Right atrium auricular region (tissue), 2 donors: ENCODE measurements at regions not wholly inside any gene's neighbourhood (a gene's known extent, or its start where the extent isn't known, plus 50 kb on each side); places are given as distances from the start of the nearest gene placed in this dataset.

ENCODE experiments used
- DNase-seq: peaks from one replicate; pipeline ENCODE4 v3.0.0-alpha.2; 2019; ENCODE audit warnings: low spot score
- H3K27ac ChIP-seq, 2 donors: fragments of 200-600 bp; sonication (generic); 1 replicate in 1 of 2; 2 replicates in 1 of 2; pipeline ENCODE4 v1.5.1; 2016 to 2019
- H3K27me3 ChIP-seq, 2 donors: fragments of 200-600 bp; sonication (generic); one replicate each; pipeline versions ENCODE4 v1.5.1 to v1.6.0; 2017 to 2019
- H3K36me3 ChIP-seq: fragments of 200-600 bp; sonication (generic); one replicate; pipeline ENCODE4 v1.5.1; 2016
- H3K4me1 ChIP-seq, 2 donors: fragments of 200-600 bp; sonication (generic); one replicate each; pipeline versions ENCODE4 v1.5.1 to v1.6.0; 2017 to 2019
- H3K4me3 ChIP-seq, 2 donors: fragments of 200-600 bp; sonication (generic); 1 replicate in 1 of 2; 2 replicates in 1 of 2; pipeline ENCODE4 v1.5.1; 2017 to 2019; ENCODE audit warnings: mild to moderate bottlenecking in 1 of 2, moderate library complexity in 1 of 2
- H3K9me3 ChIP-seq, 2 donors: fragments of 200-600 bp; sonication (generic); one replicate each; pipeline ENCODE4 v1.5.1; 2019
- CTCF ChIP-seq, 2 donors: fragments of 200-600 bp; sonication (generic); IDR thresholded peaks; one replicate each; pipeline ENCODE4 v1.5.1; 2019; ENCODE audit warnings: antibody characterized with exemption in 2 of 2

- Histone ChIP-seq H3K9me3 (peaks cover 0 to 8% of the 10 kb centered on the region in 2 donors), H3K27ac (peak overlapping the region in 1 of 2 donors; percentile 59), H3K27me3 (no peaks in the 10 kb centered on the region), H3K4me3 (no peak overlapping the region), H3K4me1 (peaks cover 0 to 15% of the 10 kb centered on the region in 2 donors), H3K36me3 (no peaks in the 10 kb centered on the region)
- no peak for TF ChIP-seq CTCF (IDR thresholded peaks at IDR 0.05)
- DNase-seq: no peak
These were observed 122.8 kb downstream of the RASSF9 start for GRCh38 chr12:85713373-85713772.

GRCh38 chr12:85714425-85714824, 121.8 kb downstream of the RASSF9 start:
- Histone ChIP-seq H3K9me3 (peaks cover 0 to 8% of the 10 kb centered on the region in 2 donors), H3K36me3 (no peaks in the 10 kb centered on the region), H3K27me3 (no peaks in the 10 kb centered on the region), H3K4me3 (no peak overlapping the region), H3K4me1 (peaks cover 0 to 15% of the 10 kb centered on the region in 2 donors), H3K27ac (peak overlapping the region in 1 of 2 donors; percentile 43)
- DNase-seq: no peak
- no peak for TF ChIP-seq CTCF (IDR thresholded peaks at IDR 0.05)

GRCh38 chr12:85720308-85721033, 115.7 kb downstream of the RASSF9 start:
- H3K27me3 ChIP-seq: no peaks in the 10 kb centered on the region
- TF ChIP-seq CTCF (IDR thresholded peaks at IDR 0.05): no peak
- H3K9me3 ChIP-seq: peaks cover 0 to 3% of the 10 kb centered on the region in 2 donors
- no peak overlapping the region for H3K4me3 ChIP-seq
- H3K4me1 ChIP-seq: no peaks in the 10 kb centered on the region
- no peak for DNase-seq
- H3K27ac ChIP-seq: no peak overlapping the region
- no peaks in the 10 kb centered on the region for H3K36me3 ChIP-seq

GRCh38 chr12:85725991-85726390, 110.2 kb downstream of the RASSF9 start:
- no peak for TF ChIP-seq CTCF (IDR thresholded peaks at IDR 0.05)
- H3K9me3 ChIP-seq: no peaks in the 10 kb centered on the region
- H3K4me1 ChIP-seq: no peaks in the 10 kb centered on the region
- DNase-seq: no peak
- no peaks in the 10 kb centered on the region for H3K27me3 ChIP-seq
- no peaks in the 10 kb centered on the region for H3K36me3 ChIP-seq
- no peak overlapping the region for H3K4me3 ChIP-seq
- no peak overlapping the region for H3K27ac ChIP-seq

- Histone ChIP-seq H3K27me3 (no peaks in the 10 kb centered on the region), H3K27ac (no peak overlapping the region), H3K9me3 (no peaks in the 10 kb centered on the region), H3K4me3 (no peak overlapping the region), H3K36me3 (no peaks in the 10 kb centered on the region), H3K4me1 (no peaks in the 10 kb centered on the region)
- TF ChIP-seq CTCF (IDR thresholded peaks at IDR 0.05): no peak
- no peak for DNase-seq
These were observed 102.9 kb downstream of the RASSF9 start for GRCh38 chr12:85733221-85733840.
